Parathyroid adenoma (tissue), 2 donors: ENCODE measurements at regions not wholly inside any gene's neighbourhood (a gene's known extent, or its start where the extent isn't known, plus 50 kb on each side); places are given as distances from the start of the nearest gene placed in this dataset.

Experiments used
- H2AFZ ChIP-seq: fragments of 300-600 bp; sonication (generic); one replicate; pipeline ENCODE4 v1.7.0; 2017; ENCODE audit warnings: antibody characterized with exemption, mild to moderate bottlenecking
- H3K27ac ChIP-seq: fragments of 300-600 bp; sonication (generic); one replicate; pipeline ENCODE4 v1.7.0; 2017
- H3K27me3 ChIP-seq: fragments of 300-600 bp; sonication (generic); one replicate; pipeline ENCODE4 v1.7.0; 2017; ENCODE audit warnings: low read length; ENCODE audit not compliant: control insufficient read depth, insufficient read depth
- H3K36me3 ChIP-seq: fragments of 300-600 bp; sonication (generic); one replicate; pipeline ENCODE4 v1.7.0; 2017; ENCODE audit warnings: low read length; ENCODE audit not compliant: control insufficient read depth, insufficient read depth
- H3K4me1 ChIP-seq: fragments of 300-600 bp; sonication (generic); one replicate; pipeline ENCODE4 v1.7.0; 2017; ENCODE audit warnings: control low read depth
- H3K4me2 ChIP-seq: fragments of 300-600 bp; sonication (generic); one replicate; pipeline ENCODE4 v1.7.0; 2017; ENCODE audit warnings: low read length
- H3K4me3 ChIP-seq: fragments of 300-600 bp; sonication (generic); one replicate; pipeline ENCODE4 v1.7.0; 2017; ENCODE audit warnings: low read depth, low read length
- H3K79me2 ChIP-seq: fragments of 300-600 bp; sonication (generic); one replicate; pipeline ENCODE4 v1.7.0; 2017; ENCODE audit warnings: control low read depth
- H3K9ac ChIP-seq: fragments of 300-600 bp; sonication (generic); one replicate; pipeline ENCODE4 v1.7.0; 2017; ENCODE audit warnings: mild to moderate bottlenecking
- H3K9me3 ChIP-seq: fragments of 300-600 bp; sonication (generic); one replicate; pipeline ENCODE4 v1.7.0; 2017; ENCODE audit warnings: low read length; ENCODE audit not compliant: control insufficient read depth
- TF ChIP-seq, protein P1 (sequence below): fragments of 300-600 bp; sonication (generic); IDR thresholded peaks from one replicate; pipeline ENCODE4 v1.7.0; 2017; ENCODE audit warnings: antibody characterized with exemption, mild to moderate bottlenecking
- donor health status: primary hyperparathyroidism.

DNA sequence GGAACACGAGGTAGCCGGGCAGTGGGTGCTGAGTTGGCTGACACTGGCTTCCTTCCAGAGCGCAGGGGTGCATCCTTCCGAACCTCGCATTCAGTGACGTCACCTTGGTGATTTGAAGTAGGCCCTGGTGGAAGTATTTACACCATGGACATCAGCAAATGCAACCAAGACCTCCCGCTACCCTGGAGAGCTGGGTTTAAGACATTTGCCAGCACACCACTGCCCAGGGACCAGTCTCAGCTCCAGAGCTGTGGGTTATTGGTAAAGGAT, 106.4 kb upstream of the GPR26 start:
- H3K36me3 ChIP-seq: no peaks in the 10 kb centered on the region
- no peak overlapping the region for H3K27ac ChIP-seq
- TF ChIP-seq, protein P1, sequence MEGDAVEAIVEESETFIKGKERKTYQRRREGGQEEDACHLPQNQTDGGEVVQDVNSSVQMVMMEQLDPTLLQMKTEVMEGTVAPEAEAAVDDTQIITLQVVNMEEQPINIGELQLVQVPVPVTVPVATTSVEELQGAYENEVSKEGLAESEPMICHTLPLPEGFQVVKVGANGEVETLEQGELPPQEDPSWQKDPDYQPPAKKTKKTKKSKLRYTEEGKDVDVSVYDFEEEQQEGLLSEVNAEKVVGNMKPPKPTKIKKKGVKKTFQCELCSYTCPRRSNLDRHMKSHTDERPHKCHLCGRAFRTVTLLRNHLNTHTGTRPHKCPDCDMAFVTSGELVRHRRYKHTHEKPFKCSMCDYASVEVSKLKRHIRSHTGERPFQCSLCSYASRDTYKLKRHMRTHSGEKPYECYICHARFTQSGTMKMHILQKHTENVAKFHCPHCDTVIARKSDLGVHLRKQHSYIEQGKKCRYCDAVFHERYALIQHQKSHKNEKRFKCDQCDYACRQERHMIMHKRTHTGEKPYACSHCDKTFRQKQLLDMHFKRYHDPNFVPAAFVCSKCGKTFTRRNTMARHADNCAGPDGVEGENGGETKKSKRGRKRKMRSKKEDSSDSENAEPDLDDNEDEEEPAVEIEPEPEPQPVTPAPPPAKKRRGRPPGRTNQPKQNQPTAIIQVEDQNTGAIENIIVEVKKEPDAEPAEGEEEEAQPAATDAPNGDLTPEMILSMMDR: no peak
- no peaks in the 10 kb centered on the region for H3K27me3 ChIP-seq
- no peak overlapping the region for H3K4me3 ChIP-seq
- no peaks in the 10 kb centered on the region for H3K4me1 ChIP-seq
- no peaks in the 10 kb centered on the region for H3K79me2 ChIP-seq
- no peak overlapping the region for H3K9ac ChIP-seq
- H3K9me3 ChIP-seq: no peaks in the 10 kb centered on the region
- H2AFZ ChIP-seq: no peak overlapping the region
- H3K4me2 ChIP-seq: no peak overlapping the region

DNA sequence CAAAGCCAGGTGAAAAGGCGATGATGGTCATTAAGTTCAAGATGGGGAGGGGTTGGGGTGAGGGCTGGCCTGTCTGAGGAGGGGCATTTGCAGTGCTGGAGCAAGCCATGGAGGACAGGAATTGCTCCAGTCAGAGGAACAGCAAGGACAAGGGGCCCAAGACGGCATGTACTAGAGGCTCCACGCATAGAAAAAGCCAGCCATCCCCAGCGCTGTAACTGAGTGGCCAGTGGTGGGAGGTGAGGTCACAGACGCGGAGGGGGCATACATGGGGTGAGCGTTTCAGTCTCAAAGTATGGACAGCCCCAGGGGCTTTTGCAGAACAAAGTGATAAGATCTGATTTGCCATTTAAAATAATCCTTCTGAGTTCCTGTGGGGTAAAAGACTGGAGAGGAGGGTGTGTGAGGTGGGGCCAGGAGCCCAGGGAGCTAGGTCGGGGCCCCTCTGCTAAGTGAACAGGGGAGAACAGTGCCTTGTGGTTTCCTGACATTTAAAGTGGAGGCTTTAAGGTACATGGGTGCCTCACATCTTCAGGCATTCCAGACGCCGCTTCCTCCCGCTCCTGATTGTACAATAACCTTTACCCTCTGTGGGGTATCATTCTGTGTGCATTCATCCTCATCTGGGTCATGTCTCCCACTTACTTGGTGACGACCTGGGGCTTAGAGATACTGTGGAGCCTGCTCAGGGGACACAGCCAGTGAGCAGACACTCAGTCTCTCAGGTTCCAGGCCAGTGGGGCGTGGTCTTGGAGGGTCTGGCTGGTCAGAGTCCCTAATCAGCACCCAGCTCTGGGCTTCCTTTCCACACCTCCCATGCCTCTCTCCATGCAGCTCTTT, 105.6 kb upstream of the GPR26 start:
- no peak overlapping the region for H3K4me3 ChIP-seq
- no peak overlapping the region for H2AFZ ChIP-seq
- no peak overlapping the region for H3K4me2 ChIP-seq
- H3K27ac ChIP-seq: no peak overlapping the region
- H3K36me3 ChIP-seq: no peaks in the 10 kb centered on the region
- H3K4me1 ChIP-seq: no peaks in the 10 kb centered on the region
- H3K9ac ChIP-seq: no peak overlapping the region
- no peaks in the 10 kb centered on the region for H3K27me3 ChIP-seq
- H3K79me2 ChIP-seq: no peaks in the 10 kb centered on the region
- TF ChIP-seq, protein P1: no peak
- no peaks in the 10 kb centered on the region for H3K9me3 ChIP-seq

DNA sequence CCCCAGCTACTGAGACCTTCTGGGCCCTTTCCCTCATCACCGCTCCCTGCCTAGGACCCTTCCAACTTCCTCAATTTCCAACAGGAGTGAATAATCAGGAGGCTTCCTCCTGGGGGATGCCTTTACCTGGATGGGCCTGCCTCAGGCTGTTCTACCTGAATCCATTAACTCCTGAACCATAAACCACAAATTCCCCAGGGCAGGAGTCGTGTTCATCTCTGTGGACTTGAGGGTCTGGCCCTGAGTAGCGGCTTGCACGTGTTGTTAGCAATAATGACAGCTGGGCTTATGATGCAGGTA, 105.1 kb upstream of the GPR26 start:
- Histone ChIP-seq H2AFZ (no peak overlapping the region), H3K9ac (no peak overlapping the region), H3K4me1 (no peaks in the 10 kb centered on the region), H3K27me3 (no peaks in the 10 kb centered on the region), H3K27ac (no peak overlapping the region), H3K4me3 (no peak overlapping the region), H3K9me3 (no peaks in the 10 kb centered on the region), H3K36me3 (no peaks in the 10 kb centered on the region), H3K79me2 (no peaks in the 10 kb centered on the region), H3K4me2 (no peak overlapping the region)
- TF ChIP-seq, protein P1: no peak

DNA sequence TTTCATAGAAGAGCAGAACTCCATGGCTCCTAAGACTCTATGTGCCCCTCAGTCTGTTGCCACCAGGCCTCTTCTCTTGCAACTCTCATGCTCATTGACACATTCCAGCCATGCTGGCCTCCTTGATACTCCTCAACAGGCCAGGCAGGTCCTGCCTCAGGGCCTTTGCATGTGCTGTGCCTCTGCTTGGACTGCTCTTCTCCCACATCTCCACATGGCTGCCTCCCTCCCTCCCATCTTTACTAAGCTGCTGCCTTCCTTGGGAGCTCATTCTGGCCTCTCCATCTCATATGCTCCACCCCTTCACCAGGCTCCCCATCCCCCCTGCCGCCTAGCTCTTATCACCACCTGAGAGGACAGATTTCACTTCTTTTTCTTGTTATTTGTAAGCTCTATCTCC, 103.8 kb upstream of the GPR26 start:
- Histone ChIP-seq H3K27me3 (no peaks in the 10 kb centered on the region), H2AFZ (no peak overlapping the region), H3K27ac (no peak overlapping the region), H3K4me1 (no peaks in the 10 kb centered on the region), H3K4me3 (no peak overlapping the region), H3K36me3 (no peaks in the 10 kb centered on the region), H3K4me2 (no peak overlapping the region), H3K9me3 (no peaks in the 10 kb centered on the region), H3K79me2 (no peaks in the 10 kb centered on the region), H3K9ac (no peak overlapping the region)
- TF ChIP-seq, protein P1: no peak

DNA sequence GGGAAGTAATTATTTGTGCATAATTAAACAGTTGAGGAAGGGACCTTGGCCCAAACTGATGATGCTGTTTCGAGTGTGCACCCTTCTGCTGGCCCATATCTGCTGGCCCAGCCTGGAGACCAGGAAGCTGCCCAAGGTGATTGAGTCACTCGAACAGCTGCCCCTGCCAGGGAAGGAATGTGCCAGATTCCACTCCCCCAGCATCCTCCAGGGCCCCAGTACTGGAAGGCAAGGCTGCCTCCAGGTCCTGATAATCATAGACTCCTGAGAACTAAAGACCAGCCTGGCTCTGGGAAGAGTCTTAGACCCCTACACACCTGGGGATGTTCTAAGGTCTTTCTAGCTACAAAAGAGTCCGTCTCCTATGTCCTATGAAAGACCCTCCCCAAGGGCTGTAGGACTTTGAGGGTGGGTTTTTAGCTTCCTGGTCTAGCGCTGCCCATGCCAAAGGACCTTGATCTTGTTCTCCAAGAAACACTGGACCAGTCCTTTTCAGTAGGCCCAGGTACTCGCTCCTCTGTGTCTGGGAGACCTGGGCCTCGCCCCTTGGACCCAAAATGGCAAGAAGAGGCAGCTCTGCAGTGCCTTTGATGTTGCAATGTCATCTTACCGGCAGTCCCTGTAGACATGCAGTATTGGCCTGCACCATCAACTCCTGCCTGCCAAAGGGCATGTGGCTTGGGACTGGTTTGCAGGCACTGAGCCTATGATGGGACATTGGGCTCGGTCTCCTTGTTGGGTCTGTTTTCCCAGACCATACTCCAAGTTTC, 103.2 kb upstream of the GPR26 start:
- H3K27ac ChIP-seq: no peak overlapping the region
- H3K9me3 ChIP-seq: no peaks in the 10 kb centered on the region
- no peaks in the 10 kb centered on the region for H3K27me3 ChIP-seq
- no peak overlapping the region for H2AFZ ChIP-seq
- TF ChIP-seq, protein P1: no peak
- no peaks in the 10 kb centered on the region for H3K4me1 ChIP-seq
- H3K4me2 ChIP-seq: no peak overlapping the region
- no peak overlapping the region for H3K9ac ChIP-seq
- H3K79me2 ChIP-seq: no peaks in the 10 kb centered on the region
- no peaks in the 10 kb centered on the region for H3K36me3 ChIP-seq
- H3K4me3 ChIP-seq: no peak overlapping the region
